Hepatocyte (in vitro differentiated cells): ENCODE measurements at regions not wholly inside any gene's neighbourhood (a gene's known extent, or its start where the extent isn't known, plus 50 kb on each side); places are given as distances from the start of the nearest gene placed in this dataset.

Experiments
- DNase-seq: peaks from one replicate; pipeline ENCODE4 v3.0.0-alpha.2; 2016; ENCODE audit warnings: low spot score
- H2AFZ ChIP-seq: fragments of 200-600 bp; sonication (generic); 2 replicates; pipeline ENCODE4 v1.6.0; 2016; ENCODE audit warnings: antibody characterized with exemption, mild to moderate bottlenecking
- H3K27ac ChIP-seq: fragments of 200-600 bp; sonication (generic); 2 replicates; pipeline ENCODE4 v1.5.1; 2016; ENCODE audit warnings: mild to moderate bottlenecking
- H3K27me3 ChIP-seq: fragments of 200-600 bp; sonication (generic); 2 replicates; pipeline ENCODE4 v1.6.1; 2016
- H3K36me3 ChIP-seq: fragments of 200-600 bp; sonication (generic); replicated peaks from 2 replicates; pipeline ENCODE4 v1.5.1; 2016; ENCODE audit warnings: low read depth; ENCODE audit not compliant: insufficient read depth
- H3K4me1 ChIP-seq: fragments of 200-600 bp; sonication (generic); 2 replicates; pipeline ENCODE4 v1.5.1; 2016; ENCODE audit warnings: mild to moderate bottlenecking, moderate library complexity; ENCODE audit not compliant: insufficient read depth
- H3K4me2 ChIP-seq: fragments of 200-600 bp; sonication (generic); 2 replicates; pipeline ENCODE4 v1.6.0; 2016
- H3K4me3 ChIP-seq: fragments of 200-600 bp; sonication (generic); 2 replicates; pipeline ENCODE4 v1.5.1; 2016; ENCODE audit warnings: mild to moderate bottlenecking
- H3K79me2 ChIP-seq: fragments of 200-600 bp; sonication (generic); 2 replicates; pipeline ENCODE4 v1.6.0; 2017; ENCODE audit warnings: mild to moderate bottlenecking
- H3K9me2 ChIP-seq: fragments of 200-600 bp; sonication (generic); replicated peaks from 2 replicates; pipeline ENCODE4 v1.6.0; 2017; ENCODE audit warnings: mild to moderate bottlenecking; ENCODE audit not compliant: insufficient read depth
- H3K9me3 ChIP-seq: fragments of 200-600 bp; sonication (generic); 2 replicates; pipeline ENCODE4 v1.5.1; 2016; ENCODE audit warnings: low read depth, mild to moderate bottlenecking
- H4K20me1 ChIP-seq: fragments of 200-600 bp; sonication (generic); 2 replicates; pipeline ENCODE4 v1.6.0; 2016; ENCODE audit warnings: mild to moderate bottlenecking; ENCODE audit not compliant: insufficient read depth, poor library complexity, severe bottlenecking
- CTCF ChIP-seq: fragments of 200-600 bp; sonication (generic); IDR thresholded peaks from 2 replicates; pipeline ENCODE4 v1.5.1; 2016; ENCODE audit warnings: antibody characterized with exemption, mild to moderate bottlenecking; ENCODE audit not compliant: poor library complexity
- EZH2 ChIP-seq: fragments of 200-600 bp; sonication (generic); IDR thresholded peaks from 2 replicates; pipeline ENCODE4 v1.6.1; 2016; ENCODE audit warnings: antibody characterized with exemption, mild to moderate bottlenecking, borderline replicate concordance
- EZH2phosphoT487 ChIP-seq: fragments of 200-600 bp; sonication (generic); IDR thresholded peaks from one replicate; pipeline ENCODE4 v1.6.1; 2018; ENCODE audit warnings: antibody characterized with exemption, mild to moderate bottlenecking, low read depth, moderate library complexity; ENCODE audit not compliant: unreplicated experiment, severe bottlenecking
- WGBS: methylation state at CpG from one replicate; pipeline ENCODE4 v1.1.6; 2016; ENCODE audit warnings: low lambda C conversion rate; ENCODE audit errors: missing lambda C conversion rate; 5-methylcytosine and 5-hydroxymethylcytosine counted together

GRCh38 chr4:83782591-83782990 is 246.7 kb downstream of the GPAT3 start:
- no peak overlapping the region for H3K4me2 ChIP-seq
- WGBS: 60% methylated on average over 6 of the region's 6 CpGs
- no peak overlapping the region for H3K4me3 ChIP-seq
- no peaks in the 10 kb centered on the region for H4K20me1 ChIP-seq
- H3K27ac ChIP-seq: no peak overlapping the region
- H3K4me1 ChIP-seq: no peaks in the 10 kb centered on the region
- H3K36me3 ChIP-seq: no peaks in the 10 kb centered on the region
- no peaks in the 10 kb centered on the region for H3K79me2 ChIP-seq
- no peaks in the 10 kb centered on the region for H3K9me3 ChIP-seq
- no peaks in the 10 kb centered on the region for H3K9me2 ChIP-seq
- no peak overlapping the region for H2AFZ ChIP-seq
- DNase-seq: no peak
- H3K27me3 ChIP-seq: no peaks in the 10 kb centered on the region
- TF ChIP-seq CTCF (no peak), EZH2phosphoT487 (no peak), EZH2 (no peak)

- Histone ChIP-seq H3K4me3 (no peak overlapping the region), H3K36me3 (no peaks in the 10 kb centered on the region), H3K79me2 (no peaks in the 10 kb centered on the region), H2AFZ (no peak overlapping the region), H3K27me3 (no peaks in the 10 kb centered on the region), H3K9me3 (no peaks in the 10 kb centered on the region), H3K4me2 (no peak overlapping the region), H3K4me1 (no peaks in the 10 kb centered on the region), H4K20me1 (no peaks in the 10 kb centered on the region), H3K9me2 (no peaks in the 10 kb centered on the region), H3K27ac (no peak overlapping the region)
- TF ChIP-seq EZH2 (no peak), EZH2phosphoT487 (no peak), CTCF (no peak)
- 73% methylated on average over 1 of the region's 1 CpG for WGBS
- DNase-seq: no peak
These were observed 245.5 kb downstream of the GPAT3 start for GRCh38 chr4:83781434-83781833.

- H3K4me2 ChIP-seq: no peak overlapping the region
- no peak overlapping the region for H2AFZ ChIP-seq
- no peak for DNase-seq
- no peak overlapping the region for H3K4me3 ChIP-seq
- no peaks in the 10 kb centered on the region for H3K9me2 ChIP-seq
- H3K9me3 ChIP-seq: no peaks in the 10 kb centered on the region
- H3K4me1 ChIP-seq: no peaks in the 10 kb centered on the region
- TF ChIP-seq CTCF (no peak), EZH2phosphoT487 (no peak), EZH2 (no peak)
- 87% methylated on average over 4 of the region's 4 CpGs for WGBS
- no peaks in the 10 kb centered on the region for H3K27me3 ChIP-seq
- H3K27ac ChIP-seq: no peak overlapping the region
- no peaks in the 10 kb centered on the region for H3K36me3 ChIP-seq
- no peaks in the 10 kb centered on the region for H3K79me2 ChIP-seq
- no peaks in the 10 kb centered on the region for H4K20me1 ChIP-seq
These were observed 244.3 kb downstream of the GPAT3 start for GRCh38 chr4:83780053-83780733.
